ENCODE measurements at regions not wholly inside any gene's neighbourhood (a gene's known extent, or its start where the extent isn't known, plus 50 kb on each side); places are given as distances from the start of the nearest gene placed in this dataset.
"Not testable (repeated sequence)": the region's sequence is repeated elsewhere in the genome, so short reads cannot be mapped to it uniquely, and the experiment has no call there.

DNA sequence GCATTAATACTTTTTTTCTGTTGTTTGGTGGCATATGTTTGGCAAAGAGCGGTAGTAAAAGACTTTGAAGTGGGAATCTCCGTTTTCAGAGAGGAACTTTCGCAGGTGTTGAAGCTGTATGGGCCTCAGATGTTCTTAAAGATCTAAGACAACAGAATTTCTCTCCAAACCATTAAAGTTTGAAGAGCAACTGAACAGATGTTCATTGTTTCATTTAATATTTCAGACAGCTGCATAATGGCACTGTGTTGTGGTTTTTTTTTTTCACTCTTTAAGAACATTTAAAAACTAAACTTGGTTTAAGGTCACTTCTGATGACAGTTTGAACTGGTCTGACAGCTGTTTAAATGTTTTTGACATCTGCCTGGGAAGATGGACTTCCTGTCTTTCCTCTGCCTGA is 882.7 kb upstream of the PCDH10 start:
- no peak for DNase-seq (ENCODE audit: low read depth)

DNA sequence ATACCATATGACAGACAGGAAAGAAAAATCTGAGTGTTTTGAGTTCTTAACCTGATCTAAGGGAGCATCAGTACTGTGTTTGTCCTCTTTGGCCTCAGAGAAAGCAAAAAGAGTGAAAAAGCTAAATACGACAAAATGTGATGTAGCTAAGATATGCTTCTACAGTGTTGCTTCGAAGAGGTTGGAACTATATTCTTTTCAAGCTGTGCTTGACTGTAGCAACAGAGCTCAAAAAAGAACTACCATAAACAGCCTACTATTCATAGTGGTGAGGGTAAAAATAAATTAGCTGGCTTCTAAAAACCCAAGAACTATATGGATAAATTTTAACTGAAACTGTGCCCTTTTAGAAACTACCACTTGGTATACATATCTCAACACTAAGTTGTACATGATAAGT is 881.8 kb upstream of the PCDH10 start:
- DNase-seq (ENCODE audit: low read depth), result no peak

DNA sequence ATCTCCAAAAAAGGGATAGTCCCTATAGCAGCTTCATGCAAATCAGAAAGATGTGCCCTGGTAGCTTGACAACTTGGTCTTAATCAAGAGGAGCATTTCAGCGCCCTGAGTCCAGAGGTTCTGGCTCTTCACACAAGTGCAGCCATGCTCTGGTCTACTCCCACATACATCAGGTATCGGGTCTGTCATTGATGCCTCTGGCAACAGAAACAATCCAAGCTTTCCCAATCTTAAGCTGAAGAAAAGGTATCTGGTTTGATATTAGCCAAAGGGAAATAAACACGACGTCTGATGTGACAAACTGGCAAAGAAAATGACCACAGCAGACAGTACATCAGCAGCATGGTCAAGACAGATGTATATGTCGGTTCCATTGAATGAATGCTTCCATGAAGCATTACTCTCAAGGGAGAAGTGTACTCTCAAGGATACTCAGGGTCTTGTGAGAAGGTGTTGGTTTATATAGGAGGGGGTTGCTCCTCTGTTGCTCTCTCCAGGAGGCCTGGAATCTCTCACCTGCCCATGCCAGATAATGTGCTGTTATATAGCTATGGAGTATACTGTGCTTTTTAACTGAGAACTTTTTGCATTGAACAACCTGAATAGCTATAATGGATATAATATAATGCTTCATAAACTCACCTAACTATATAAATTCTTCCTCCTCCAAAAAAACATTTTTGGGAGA is 879.6 kb upstream of the PCDH10 start:
- no peak for DNase-seq (ENCODE audit: low read depth)

DNA sequence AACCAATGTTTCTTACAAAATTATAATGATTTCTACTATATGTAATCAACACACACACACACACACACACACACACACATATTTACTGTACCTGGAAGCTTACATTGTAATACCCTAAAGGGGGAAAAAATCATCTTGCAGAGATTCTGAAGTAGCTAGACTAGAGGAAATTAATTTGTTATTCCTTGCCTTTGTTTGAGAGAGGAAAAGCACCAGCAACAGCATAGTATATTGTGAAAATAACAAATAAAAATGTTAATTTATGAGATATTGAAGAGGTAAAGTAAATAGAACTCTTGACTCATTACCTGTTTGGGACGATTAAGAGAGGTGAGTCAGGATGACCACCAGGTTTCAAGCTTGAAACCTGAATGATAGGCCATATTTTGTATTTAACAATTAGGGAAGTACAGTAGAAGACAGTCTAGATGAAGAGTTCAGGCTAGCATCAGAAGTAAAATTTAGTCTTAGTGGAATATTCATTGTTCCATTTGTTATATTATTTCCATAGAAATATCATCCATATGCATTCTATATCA is 873.4 kb upstream of the PCDH10 start:
- no peak for DNase-seq (ENCODE audit: low read depth)

DNA sequence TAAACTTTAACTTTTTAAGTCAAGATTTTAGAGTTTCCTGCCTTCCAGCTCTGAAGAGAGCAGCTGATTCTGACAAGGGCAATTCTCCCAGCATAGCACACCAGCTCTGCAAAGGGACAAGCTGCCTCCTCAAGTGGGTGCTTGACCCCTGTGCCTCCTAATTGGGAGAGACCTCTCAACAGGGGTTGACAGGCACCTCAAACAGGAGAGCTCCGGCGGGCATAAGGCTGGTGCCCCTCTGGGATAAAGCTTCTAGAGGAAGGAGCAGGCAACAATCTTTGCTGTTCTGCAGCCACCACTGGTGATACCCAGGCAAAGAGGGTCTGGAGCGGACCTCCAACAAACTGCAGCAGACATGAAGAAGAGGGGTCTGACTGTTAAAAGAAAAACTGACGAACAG is 872.9 kb upstream of the PCDH10 start:
- DNase-seq (ENCODE audit: low read depth), result no peak

DNA sequence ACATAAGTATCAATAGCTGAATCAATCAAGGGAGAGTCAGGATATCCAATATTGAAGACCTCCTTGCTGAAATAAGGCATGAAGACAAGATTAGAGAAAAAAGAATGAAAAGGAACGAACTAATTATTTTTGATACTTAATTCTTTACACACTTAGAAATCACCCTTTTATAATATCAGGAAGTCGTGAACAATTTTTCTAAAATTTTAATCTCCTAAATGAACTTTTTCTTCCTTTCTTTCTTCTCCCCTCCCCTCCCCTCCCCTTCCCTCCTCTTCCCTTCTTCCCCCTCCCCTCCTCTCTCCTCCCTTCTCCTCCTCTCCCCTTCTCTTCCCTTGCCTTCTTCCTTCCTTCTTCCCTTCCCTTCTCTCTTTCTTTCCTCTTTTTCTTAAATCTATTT is 872.1 kb upstream of the PCDH10 start:
- no peak for DNase-seq (ENCODE audit: low read depth)

DNA sequence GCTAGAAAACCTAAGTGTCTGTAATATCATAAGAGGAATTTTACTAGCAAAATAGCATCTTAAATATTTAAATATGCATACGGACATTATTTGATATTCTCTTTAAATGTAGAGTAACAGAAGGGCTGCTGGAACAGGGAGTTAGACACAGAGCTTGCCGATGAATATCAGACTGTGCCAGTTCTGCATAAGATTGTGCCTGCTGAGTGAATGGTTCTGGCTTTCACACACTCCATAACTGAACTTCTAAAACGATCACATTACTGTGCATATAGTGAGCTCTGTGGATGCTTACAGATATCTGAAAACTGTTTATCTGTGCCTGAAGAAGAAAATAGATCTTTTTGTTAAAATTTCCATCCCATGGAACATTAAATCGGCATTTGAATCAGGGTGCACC is 867.4 kb upstream of the PCDH10 start:
- no peak for DNase-seq (ENCODE audit: low read depth)

DNA sequence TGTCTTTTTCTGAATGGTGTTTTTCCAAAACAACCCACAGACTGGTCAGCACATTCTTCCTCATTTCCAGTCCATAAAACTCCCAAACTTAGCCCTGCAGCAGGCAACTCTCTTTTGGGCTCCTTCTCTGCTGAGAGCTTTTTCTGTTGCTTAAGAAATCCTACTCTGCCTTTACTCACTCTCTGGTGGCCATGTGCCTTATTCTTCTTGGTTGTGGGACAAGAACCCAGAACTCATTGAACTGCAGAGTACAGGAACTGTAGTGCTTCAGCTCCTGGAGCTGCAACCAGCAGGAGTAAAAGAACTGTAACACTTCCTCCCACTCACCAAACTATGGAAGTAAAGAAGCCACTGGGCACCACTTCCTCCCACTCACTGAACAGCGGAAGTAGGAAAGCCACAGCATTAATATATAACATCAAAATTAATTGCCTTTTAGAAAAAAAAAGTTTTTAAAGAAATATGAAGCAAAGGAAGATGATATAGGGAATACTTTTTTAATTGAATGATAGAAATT is 864.1 kb upstream of the PCDH10 start:
- no peak for DNase-seq (ENCODE audit: low read depth)

DNA sequence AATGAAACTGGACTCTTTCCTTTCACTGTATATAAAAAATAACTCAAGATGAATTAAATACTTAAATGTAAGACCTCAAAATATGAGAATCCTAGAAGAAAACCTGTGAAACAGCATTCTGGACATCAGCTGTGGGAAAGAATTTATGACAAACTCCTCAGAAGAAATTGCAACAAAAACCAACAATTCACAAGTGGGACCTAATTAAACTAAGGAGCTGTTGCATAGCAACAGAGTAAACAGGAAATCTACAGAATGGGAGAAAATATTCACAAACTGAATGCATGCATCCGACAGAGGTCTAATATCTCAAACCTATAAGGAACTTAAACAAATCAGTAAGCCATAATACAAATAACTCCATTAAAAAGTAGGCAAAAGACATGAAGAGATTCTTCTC is 851.7 kb upstream of the PCDH10 start:
- DNase-seq (ENCODE audit: low read depth), result no peak

DNA sequence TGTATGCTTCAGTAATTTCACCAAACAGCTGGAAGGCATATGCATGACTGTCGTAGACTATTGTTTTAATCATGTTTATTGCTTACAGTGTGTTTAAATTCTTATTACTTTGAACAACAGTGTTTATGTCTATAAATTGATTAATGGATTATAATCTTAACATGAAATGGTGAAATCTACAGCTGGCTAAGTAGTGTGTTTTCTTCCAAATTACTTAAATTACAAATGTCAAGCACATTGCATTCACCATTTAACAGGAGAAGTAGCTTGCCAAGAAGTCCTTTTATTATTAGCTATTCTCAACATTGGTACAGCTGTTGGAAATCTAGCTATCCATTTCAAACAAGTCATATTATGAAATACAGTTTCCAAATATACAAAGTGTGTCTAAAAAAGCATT is 849.3 kb upstream of the PCDH10 start:
- no peak for DNase-seq (ENCODE audit: low read depth)

DNA sequence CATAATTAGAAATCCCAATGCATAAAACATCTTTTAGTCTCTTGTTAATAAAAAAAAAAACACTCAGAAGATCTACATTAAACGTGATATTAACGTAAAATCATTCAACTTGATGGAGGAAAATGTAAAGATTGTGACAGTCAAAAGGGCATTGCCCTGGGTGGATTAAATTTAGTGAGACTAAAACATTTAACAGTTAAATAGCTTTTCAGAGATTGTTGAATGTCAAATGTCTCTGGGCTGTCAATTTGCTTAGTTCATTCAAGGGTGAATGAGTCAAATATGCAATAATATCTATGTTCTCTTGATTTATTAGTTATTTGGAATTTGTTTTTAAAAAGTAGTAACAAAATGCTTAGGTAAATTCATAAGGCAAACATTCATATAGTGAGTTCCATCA is 836.6 kb upstream of the PCDH10 start:
- DNase-seq (ENCODE audit: low read depth), result no peak

DNA sequence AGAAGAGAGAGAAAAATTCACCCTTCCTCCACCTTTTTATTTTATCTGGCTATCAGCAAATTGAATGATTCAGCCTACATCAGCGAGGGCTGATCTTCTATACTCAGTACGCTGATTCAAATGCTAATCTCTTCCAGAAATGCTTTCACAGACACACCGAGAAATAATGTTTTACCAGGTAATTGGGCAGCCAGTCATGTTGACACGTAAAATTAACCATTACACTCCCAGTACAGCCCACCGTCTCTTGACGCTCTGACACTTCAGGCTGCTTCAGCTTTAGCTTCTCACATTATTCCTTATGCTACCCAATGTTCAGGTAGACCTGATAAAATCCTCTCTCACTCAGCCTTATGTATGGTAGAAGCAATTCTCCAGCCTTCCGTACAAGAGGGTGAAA is 835.2 kb upstream of the PCDH10 start:
- DNase-seq (ENCODE audit: low read depth), result no peak

DNA sequence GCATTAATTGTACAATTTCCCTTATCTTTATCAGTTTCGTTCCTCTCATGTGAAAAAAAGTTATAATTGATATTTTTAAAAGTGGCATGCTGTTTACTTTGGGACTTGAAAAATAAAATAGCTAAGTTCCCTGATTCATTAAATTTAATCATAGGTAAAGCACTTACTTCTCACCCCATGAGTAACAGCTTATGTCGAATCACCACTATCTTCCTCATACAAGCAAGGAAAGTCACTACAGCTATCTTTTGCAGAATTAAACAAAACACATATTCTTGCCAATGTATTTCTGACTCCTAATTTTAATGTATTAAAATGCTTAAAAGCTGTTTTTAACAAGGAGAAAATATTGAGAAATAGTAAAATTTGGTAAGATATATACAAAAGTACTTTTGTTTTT is 832.4 kb upstream of the PCDH10 start:
- no peak for DNase-seq (ENCODE audit: low read depth)

DNA sequence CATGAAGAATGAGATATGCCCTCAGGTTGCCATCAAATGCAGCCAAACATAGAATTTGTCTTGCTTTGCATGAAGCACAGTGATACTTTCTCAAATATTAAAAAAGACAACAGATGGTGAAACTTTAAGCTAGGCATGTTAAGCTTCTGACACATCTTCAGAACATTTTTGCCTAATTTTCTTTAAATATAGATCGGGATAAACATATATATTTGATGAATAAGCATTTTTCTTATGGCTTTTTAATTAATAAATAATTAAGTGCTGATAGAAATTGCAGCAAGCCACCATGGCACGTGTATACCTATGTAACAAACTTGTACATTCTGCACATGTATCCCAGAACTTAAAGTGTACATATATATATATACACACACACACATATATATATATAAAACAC is 831.2 kb upstream of the PCDH10 start:
- no peak for DNase-seq (ENCODE audit: low read depth)

DNA sequence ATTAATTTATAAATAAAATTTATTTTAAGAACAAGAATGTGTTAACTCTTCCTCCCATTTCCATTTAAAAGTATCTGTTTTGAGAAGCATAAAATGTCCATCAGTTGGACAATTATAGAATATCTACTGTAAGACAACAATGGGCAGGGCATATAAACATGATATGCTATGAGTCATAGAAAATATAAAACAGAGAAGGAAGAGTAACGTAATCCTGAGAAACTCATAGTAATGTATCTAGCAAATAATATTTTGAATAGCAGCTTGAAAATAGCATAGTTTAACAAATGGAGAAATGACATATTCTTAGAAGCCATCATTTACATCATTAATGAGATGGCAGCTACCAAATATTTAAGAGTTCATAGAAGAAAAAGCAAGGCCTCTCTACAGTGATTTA is 820.3 kb upstream of the PCDH10 start:
- DNase-seq (ENCODE audit: low read depth), result no peak

DNA sequence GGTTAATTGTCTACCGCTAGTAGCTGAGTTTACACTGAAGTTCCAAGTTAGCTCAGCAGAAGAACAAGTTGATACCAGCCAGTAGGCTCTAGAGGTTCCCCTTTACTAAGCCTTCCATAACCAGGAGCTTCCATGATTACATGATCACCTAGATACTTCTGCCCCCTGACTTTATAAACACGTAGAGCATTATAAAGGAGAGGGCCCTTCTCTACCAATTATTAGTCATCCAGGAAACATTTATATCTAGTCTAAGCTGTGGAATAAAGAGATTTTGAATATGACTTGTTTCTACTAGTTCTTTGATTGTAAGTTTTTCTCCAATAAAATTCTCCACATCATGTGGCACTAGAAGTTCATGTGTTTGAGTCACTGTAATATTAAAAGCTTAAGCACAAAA is 818.1 kb upstream of the PCDH10 start:
- DNase-seq (ENCODE audit: low read depth), result no peak

DNA sequence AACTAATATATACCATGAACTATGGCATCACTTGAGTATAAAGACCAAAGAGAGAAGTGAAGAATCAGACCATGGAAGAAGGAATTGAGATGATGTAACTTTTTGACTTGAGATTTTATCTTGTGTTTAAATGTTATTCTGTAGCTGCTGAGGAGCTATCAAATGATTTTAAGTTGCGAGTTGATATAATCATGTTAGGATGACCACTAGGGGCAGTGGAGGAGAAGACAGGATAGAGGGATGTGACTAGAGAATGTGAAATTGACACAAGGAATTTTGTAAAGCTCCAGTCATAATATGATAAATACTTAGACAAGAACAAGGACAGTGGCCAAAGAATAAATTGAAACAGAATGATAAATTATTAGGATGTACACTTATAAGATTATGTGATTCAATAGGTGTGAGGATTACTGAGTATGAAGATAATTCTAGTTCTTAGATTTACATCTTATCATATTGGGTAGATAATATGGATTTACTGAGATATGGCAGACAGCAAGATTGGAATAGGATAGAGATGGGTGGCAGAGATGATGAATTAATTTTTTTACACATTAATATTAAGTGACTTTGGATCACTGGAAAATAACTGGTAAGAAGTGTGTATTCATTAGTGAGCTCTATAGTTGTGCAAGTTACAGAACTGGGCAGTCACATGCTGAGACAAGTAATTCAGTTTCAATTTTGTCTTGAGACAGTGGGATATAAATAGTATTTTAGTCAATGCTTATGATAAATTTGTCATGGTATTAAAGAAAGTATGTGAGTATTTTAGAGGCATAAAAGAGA is 816.0 kb upstream of the PCDH10 start:
- no peak for DNase-seq (ENCODE audit: low read depth)

DNA sequence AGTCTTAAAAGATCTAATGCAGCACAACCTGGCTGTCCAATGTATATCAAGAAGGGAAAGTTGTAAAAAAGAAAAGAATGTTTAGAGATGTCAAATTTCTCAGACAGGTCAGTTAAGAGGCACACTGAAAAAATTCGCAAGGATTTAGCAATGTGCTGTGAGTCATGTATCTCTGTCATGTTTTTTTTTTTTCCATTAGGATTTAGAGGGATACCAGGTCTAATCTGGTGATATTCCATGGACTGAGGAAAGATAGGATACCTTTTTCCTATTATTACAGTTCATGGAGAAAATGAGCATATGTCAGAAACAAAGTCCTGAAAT is 815.4 kb upstream of the PCDH10 start:
- DNase-seq (ENCODE audit: low read depth), result peak; percentile 41

DNA sequence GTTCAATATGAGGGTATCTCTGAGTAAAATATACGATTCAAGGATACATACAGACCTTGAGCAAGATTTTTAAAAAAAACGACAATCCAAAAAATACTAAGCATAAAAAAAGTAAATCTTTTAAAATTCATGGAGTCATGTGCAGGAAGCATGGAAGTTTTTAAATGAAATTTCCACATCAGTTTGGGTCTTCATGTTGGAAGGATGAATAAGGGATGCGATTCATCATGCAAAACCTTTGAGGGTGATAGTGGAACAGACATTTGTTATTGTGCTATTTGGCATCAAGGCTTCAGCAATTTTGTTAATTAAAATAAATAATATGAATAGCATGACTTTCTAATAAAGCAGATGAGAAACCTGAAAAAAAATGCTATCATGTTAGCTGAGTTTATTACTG is 815.0 kb upstream of the PCDH10 start:
- peak; percentile 27 for DNase-seq (ENCODE audit: low read depth)

DNA sequence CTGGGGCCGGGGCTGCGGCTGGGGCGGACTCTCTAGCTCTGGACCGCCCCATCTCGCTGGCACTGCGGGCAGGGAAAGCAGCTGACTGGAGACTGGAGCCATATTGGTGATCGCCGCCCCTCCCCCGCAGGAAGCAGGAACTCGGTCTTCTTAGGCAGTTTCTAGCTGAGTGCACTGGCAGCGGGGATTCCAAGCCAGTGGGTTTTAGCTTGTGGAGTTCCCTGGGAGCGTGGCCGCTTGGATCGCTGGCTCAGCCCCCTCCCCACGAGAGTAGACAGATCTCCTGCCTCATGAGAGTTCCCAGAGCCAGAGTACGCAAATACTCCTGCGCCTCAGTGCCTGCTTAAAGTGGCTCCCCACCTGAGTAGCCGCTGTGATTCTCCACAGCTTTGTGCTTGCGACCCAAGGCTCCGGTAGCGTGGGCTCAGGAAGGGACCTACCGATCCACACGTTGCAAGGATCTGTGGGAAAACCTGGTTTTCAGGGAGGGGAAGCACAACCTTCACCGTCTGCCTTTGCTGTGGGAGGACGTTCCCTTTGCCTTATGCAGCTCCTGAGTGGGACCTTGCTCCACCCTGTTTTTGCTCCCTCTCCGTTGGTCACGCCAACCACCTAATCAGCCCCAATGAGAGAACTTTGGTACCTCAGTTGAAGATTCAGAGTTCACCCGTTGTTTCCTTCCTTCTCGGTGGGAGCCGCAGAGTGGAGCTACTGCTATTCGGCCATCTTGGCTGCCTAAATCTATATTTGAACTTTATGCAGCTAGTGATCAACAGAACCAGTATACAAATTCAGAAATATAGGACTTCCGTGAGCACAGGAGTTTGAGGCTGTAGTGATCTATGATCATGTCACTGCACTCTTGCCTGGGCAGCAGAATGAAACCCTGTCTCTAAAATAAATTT is 803.9 kb upstream of the PCDH10 start:
- DNase-seq (ENCODE audit: low read depth), result no peak

DNA sequence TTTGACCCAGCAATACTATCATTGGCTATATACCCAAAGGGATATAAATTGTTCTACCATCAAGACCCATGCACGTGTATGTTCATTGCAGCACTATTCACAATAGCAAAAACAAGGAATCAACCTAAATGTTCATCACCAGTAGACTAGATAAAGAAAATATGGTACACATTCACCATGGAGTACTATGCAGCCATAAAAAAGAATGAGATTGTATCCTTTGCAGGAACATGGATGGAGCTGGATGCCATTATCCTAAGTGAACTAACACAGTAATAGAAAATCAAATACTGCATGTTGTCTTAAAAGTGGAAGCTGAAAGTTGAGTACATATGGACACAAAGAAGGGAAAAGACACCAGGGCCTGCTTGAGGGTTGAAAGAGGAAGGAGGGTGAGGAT is 803.1 kb upstream of the PCDH10 start:
- no peak for DNase-seq (ENCODE audit: low read depth)

DNA sequence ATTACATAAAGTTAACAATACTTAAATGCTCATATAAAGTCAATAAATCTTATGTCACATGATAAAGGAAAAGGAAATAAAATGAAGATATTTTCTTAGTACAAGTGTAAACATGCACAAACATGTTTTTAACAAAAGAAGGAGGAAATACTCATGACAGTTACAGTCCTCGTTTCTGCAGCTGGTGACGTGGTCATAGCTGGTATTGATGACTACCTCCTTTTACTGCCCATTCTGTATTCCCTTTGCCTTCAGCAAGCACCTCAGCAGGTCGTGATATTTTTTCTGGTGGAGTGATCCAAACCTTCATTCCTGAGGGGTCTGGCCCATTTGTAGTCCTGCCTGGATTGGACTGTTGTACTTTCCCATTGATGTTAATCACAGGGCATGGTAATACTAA is 797.5 kb upstream of the PCDH10 start:
- DNase-seq (ENCODE audit: low read depth), result not testable (repeated sequence)

DNA sequence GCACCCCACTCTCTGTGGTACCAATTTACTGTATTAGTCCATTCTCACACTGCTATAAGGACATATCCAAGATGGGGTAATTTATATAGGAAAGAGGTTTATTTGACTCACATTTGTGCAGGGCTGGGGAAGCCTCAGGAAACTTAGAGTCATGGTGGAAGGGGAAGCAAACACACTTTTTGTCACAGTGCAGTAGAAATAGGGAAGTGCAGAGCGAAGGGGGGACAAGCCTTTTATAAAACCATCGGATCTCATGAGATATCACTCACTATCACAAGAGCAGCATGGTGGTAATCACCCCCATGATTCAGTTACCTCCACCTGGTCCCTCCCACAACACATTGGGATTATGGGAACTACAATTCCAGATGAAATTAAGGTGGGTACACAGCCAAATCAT is 766.9 kb upstream of the PCDH10 start:
- no peak for DNase-seq (ENCODE audit: low read depth)
